SU-DHL-6 (cell line): ENCODE measurements at regions not wholly inside any gene's neighbourhood (a gene's known extent, or its start where the extent isn't known, plus 50 kb on each side); places are given as distances from the start of the nearest gene placed in this dataset.

ENCODE experiments used
- H2AFZ ChIP-seq: fragments of 200-600 bp; sonication (generic); 2 replicates; pipeline ENCODE4 v1.6.1; 2014; ENCODE audit warnings: low read depth, mild to moderate bottlenecking, moderate library complexity, mixed read lengths, antibody characterized with exemption, low read length; ENCODE audit not compliant: severe bottlenecking
- H3F3A ChIP-seq: fragments of 200-600 bp; shearing (Covaris generic); 2 replicates; pipeline ENCODE4 v1.6.0; 2016; ENCODE audit warnings: antibody characterized with exemption, mild to moderate bottlenecking; ENCODE audit not compliant: insufficient read depth
- H3K27ac ChIP-seq: fragments of 200-600 bp; sonication (generic); 2 replicates; pipeline ENCODE4 v1.5.1; 2016; ENCODE audit warnings: low read depth, mild to moderate bottlenecking, low read length, moderate library complexity, mixed read lengths
- H3K27me3 ChIP-seq: fragments of 200-600 bp; sonication (generic), shearing (Covaris generic); 2 replicates; pipeline ENCODE4 v1.6.0; 2014; ENCODE audit warnings: mild to moderate bottlenecking, low read length
- H3K36me3 ChIP-seq: fragments of 200-600 bp; sonication (generic); 2 replicates; pipeline ENCODE4 v1.6.1; 2014; ENCODE audit warnings: mild to moderate bottlenecking, low read length, mixed read lengths
- H3K4me2 ChIP-seq: fragments of 300-600, 200-600 bp; shearing (Covaris generic), sonication (generic); 2 replicates; pipeline ENCODE4 v1.6.0; 2014; ENCODE audit warnings: low read length, low read depth, mild to moderate bottlenecking; ENCODE audit not compliant: poor library complexity, severe bottlenecking
- H3K4me3 ChIP-seq: fragments of 200-600 bp; sonication (generic); 2 replicates; pipeline ENCODE4 v1.5.1; 2014; ENCODE audit warnings: antibody characterized with exemption, low read length, mild to moderate bottlenecking, mixed read lengths; ENCODE audit not compliant: insufficient read depth, poor library complexity, severe bottlenecking
- H3K79me2 ChIP-seq: fragments of 200-600 bp; sonication (generic); 2 replicates; pipeline ENCODE4 v1.6.1; 2014; ENCODE audit warnings: mild to moderate bottlenecking, low read length, moderate library complexity; ENCODE audit not compliant: insufficient read depth
- H3K9ac ChIP-seq: fragments of 200-600 bp; sonication (generic); 2 replicates; pipeline ENCODE4 v1.7.0; 2014; ENCODE audit warnings: mild to moderate bottlenecking, low read length
- H3K9me2 ChIP-seq: fragments of 200-600 bp; sonication (generic); replicated peaks from 2 replicates; pipeline ENCODE4 v1.6.1; 2014; ENCODE audit warnings: low read length; ENCODE audit not compliant: insufficient read depth
- H3K9me3 ChIP-seq: fragments of 200-600 bp; sonication (generic); 2 replicates; pipeline ENCODE4 v1.6.1; 2014; ENCODE audit warnings: low read length, mixed read lengths; ENCODE audit not compliant: insufficient read depth
- H4K20me1 ChIP-seq: fragments of 200-600 bp; sonication (generic); 2 replicates; pipeline ENCODE4 v1.6.1; 2014; ENCODE audit warnings: low read depth, mild to moderate bottlenecking, antibody characterized with exemption, low read length, moderate library complexity, mixed read lengths
- CTCF ChIP-seq: fragments of 200-600 bp; sonication (generic); IDR thresholded peaks from one replicate; pipeline ENCODE4 v1.5.1; 2017; ENCODE audit warnings: antibody characterized with exemption, mild to moderate bottlenecking, low read length, moderate library complexity; ENCODE audit not compliant: insufficient read depth, poor library complexity, severe bottlenecking
- EZH2phosphoT487 ChIP-seq: fragments of 200-600 bp; sonication (generic), shearing (Covaris generic); conservative IDR thresholded peaks from 2 replicates; pipeline ENCODE4 v1.6.1; 2018; ENCODE audit warnings: mild to moderate bottlenecking, antibody characterized with exemption, low read length, moderate library complexity, mixed read lengths

GRCh38 chr2:12452185-12452584, 264.6 kb upstream of the TRIB2 start:
- Histone ChIP-seq H3K27ac (no peak overlapping the region), H3K9me3 (no peaks in the 10 kb centered on the region), H3K4me3 (no peak overlapping the region), H3K36me3 (no peaks in the 10 kb centered on the region), H2AFZ (no peak overlapping the region), H3K79me2 (no peaks in the 10 kb centered on the region), H3K9me2 (no peaks in the 10 kb centered on the region), H3K27me3 (no peaks in the 10 kb centered on the region), H4K20me1 (no peaks in the 10 kb centered on the region), H3K9ac (no peak overlapping the region), H3F3A (no peaks in the 10 kb centered on the region), H3K4me2 (no peak overlapping the region)
- TF ChIP-seq EZH2phosphoT487, result no peak
- no peak for TF ChIP-seq CTCF

- no peak for TF ChIP-seq CTCF
- no peak for TF ChIP-seq EZH2phosphoT487
- H3K27me3 ChIP-seq, result no peaks in the 10 kb centered on the region
- no peak overlapping the region for H3K9ac ChIP-seq
- H2AFZ ChIP-seq, result no peak overlapping the region
- no peak overlapping the region for H3K4me2 ChIP-seq
- no peaks in the 10 kb centered on the region for H3K9me2 ChIP-seq
- H3K9me3 ChIP-seq, result no peaks in the 10 kb centered on the region
- no peaks in the 10 kb centered on the region for H3F3A ChIP-seq
- H3K27ac ChIP-seq, result no peak overlapping the region
- no peaks in the 10 kb centered on the region for H3K79me2 ChIP-seq
- H3K36me3 ChIP-seq, result no peaks in the 10 kb centered on the region
- no peaks in the 10 kb centered on the region for H4K20me1 ChIP-seq
- H3K4me3 ChIP-seq, result no peak overlapping the region
Observed at GRCh38 chr2:12453731-12454130, 263.0 kb upstream of the TRIB2 start.

DNA sequence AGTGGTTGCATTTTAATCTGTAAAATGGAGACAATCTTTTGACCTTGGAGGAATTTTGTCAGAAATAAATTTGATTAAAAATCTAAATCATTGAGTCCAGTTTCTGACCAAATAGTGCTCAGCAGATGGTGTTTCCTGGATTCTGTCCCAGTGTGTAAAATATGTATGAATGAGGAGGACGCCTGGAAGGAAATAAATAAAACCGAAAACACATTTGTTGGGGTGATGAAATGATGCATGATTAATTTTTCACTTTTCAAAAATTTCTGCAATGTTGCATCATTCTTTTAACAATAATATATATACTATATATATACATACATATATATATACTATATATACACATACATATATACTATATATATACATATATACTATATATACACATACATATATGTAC, 261.1 kb upstream of the TRIB2 start:
- TF ChIP-seq CTCF (no peak), EZH2phosphoT487 (no peak)
- no peak overlapping the region for H3K9ac ChIP-seq
- H4K20me1 ChIP-seq, result no peaks in the 10 kb centered on the region
- H3F3A ChIP-seq, result no peaks in the 10 kb centered on the region
- no peaks in the 10 kb centered on the region for H3K36me3 ChIP-seq
- H3K9me3 ChIP-seq, result no peaks in the 10 kb centered on the region
- H3K4me2 ChIP-seq, result no peak overlapping the region
- no peaks in the 10 kb centered on the region for H3K79me2 ChIP-seq
- H3K27me3 ChIP-seq, result no peaks in the 10 kb centered on the region
- no peaks in the 10 kb centered on the region for H3K9me2 ChIP-seq
- no peak overlapping the region for H3K27ac ChIP-seq
- no peak overlapping the region for H2AFZ ChIP-seq
- H3K4me3 ChIP-seq, result no peak overlapping the region
